Kidney capillary endothelial cell (primary cell): ENCODE measurements at regions not wholly inside any gene's neighbourhood (a gene's known extent, or its start where the extent isn't known, plus 50 kb on each side); places are given as distances from the start of the nearest gene placed in this dataset.

Experiments used
- DNase-seq: peaks from one replicate; pipeline ENCODE4 v3.0.0-alpha.2; 2018; ENCODE audit warnings: low spot score

DNA sequence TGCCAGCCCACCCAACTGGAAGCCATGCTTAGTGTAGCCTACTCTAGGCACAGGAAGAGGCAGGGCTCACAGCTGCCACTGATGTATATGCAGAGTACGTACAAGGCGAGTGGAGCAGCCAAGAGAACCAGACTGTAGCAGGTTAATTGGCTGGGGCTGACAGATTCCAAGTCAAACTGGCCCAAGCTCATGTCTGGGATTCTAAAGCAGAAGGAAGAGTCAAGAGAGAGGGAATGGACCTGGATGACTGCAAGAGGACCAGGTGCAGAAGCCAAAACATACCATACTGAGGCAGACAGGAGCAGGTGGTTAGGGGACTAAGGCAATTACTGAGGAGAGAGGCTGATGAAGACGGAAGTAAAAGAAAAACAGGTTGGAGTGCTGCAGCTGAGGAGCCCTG lies 51.3 kb upstream of the LRRN2 start:
- no peak for DNase-seq

DNA sequence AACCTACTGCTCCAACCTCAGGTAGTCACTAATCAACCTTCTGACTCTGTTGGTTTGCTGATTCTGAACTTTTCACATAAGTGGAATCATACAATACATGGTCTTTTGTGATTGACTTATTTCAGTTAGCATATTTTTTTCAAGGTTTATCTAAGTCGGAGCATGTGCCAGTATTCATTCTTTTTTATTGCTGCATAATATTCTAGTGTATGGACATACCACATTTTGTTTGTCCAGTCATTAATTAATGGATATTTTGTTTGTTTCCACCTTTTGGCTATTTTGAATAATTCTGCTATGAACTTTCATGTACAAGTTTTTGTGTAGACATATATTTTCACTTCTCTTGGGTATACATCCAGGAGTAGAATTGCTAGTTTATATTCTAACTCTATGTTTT lies 53.0 kb upstream of the LRRN2 start:
- no peak for DNase-seq

DNA sequence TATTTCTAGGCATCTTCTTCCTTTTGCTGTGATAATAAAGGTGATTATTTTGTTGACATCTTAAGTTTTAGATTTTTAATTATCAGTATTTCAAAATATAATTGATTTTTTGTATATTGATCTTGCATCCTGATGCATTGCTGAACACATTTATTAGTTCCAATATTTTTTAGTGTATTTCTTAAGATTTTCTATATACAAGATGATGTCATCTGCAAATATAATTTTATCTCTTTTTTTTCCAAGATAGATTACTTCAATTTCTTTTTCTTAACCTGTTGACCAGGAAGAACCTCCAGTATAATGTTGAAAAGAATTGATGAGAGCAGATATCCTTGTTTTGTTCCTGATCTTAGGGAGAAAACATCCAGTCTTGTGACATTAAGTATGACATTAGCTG lies 54.8 kb upstream of the LRRN2 start:
- DNase-seq = no peak

DNA sequence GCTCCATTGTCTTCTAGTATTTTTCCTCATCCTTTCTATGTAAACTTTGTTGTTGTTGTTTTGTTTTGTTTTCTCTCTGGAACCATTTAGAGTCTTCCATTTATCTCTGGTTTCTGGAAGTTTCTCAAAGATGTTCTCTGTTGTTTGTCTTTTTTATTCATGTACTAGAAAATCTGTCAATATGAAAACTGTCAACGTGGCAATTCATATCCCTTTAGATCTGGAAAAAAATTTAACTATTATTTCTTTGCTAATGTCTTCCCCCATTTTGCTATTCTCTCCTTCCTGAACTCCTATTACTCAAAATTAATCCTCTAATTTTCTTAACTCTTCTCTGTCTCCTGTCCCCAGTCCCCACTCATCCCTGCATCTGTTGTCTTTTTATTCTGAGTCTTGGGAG lies 55.9 kb upstream of the LRRN2 start:
- no peak for DNase-seq

DNA sequence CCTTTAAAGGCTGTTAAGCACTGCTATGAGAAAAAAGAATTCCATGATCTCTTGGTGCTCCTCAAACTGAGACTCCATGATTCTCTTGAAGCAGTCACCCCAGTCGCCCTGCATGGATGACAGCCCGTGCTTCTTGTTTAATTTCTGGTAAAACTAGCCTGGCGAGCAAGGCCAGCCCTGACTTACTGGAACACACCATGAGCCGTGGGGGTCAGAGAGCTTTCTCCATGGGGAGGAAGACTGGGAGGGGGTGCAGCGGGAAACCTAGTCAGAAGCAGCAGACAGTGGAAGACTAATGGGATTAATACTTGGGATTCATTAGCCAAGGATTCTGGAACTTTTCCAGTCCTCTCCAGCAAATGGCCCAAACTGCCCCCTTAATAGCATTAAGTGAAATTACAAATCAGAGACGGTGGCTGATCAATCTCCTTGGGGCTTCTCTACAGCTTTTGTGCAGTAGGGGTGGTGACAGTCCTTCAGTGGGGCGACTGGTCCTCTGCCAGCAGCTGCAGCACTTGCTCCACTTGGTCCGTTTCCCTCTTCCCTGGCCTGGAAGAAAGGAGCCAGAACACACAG lies 57.2 kb upstream of the LRRN2 start:
- DNase-seq = no peak

DNA sequence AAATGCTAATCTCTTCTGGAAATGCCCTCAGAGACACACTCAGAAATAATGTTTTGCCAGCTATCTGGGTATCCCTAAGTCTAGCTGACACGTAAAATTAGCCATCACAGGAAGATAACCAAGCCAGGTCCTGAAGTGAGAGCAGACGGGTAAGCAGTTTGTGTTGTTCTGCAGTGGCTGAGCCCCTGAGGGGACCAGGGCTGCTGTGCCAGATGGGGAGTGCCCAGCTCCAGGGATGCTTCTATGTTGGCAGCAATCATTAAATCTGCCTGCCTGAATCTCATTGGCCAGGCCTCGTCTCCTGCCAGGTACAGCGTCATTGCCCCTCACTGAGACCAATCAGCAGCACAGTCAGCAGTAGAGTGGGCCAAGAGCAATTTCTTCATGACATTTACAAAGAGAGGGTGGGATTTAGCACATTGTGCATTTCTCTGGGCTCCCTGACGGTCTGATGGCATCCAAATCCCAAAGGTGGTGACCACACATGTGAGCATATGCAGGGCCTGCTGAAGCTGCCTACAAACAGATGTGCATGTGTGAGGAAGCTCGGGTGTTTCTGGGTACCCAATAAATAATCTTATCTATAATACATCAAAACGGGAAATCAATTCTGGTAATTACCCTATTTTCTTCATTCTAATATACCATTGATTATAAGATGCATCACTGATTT lies 58.7 kb upstream of the LRRN2 start:
- DNase-seq = no peak

DNA sequence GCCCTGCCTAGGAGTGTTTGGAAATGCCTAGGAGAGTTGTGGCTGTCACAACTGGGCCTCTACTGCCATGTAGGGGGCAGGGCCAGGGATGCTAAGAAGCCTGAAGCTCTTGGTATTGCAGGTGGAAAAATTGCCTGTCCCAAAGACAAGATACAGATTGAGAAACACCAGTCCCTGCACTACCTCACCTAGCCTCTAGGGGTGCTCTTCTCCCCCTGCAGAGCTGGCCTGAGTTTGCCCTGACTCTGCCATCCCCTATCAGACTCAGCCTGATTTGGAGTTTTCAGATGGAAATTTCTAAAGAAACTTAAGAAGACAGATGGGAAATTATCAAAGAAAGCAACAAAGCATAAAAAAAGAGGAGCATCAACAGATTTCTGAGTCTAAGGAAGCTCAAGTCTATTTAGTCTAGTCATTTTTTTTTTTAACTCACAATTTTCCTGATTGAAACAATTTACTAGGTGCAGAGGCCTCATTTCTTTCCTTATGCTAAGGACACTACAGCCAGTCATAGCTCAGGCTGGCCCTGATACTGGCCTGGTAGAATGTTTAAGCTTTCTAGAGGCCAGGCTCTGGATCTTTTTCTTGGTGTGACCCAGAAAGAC lies 61.4 kb upstream of the LRRN2 start:
- peak; percentile 30 for DNase-seq

DNA sequence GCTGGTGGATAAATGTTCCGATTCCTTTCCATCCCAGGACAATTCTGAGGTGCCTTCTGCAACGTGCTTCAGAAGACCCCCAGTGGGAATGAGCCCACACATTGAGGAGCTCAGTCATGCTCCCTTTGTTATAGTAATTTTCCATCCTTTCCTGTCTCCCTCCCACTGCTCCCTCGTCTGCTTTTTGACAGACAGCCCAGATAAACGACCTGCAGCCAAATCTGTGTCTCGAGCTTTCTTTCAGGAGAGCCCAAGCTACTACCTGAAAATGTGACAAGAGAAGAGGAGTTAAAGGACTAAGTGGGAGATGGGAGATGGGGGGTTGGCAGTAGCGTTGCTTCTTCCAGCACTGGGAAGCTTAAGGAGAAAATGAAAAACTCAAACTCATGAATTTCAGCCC lies 65.9 kb upstream of the LRRN2 start:
- DNase-seq = no peak

DNA sequence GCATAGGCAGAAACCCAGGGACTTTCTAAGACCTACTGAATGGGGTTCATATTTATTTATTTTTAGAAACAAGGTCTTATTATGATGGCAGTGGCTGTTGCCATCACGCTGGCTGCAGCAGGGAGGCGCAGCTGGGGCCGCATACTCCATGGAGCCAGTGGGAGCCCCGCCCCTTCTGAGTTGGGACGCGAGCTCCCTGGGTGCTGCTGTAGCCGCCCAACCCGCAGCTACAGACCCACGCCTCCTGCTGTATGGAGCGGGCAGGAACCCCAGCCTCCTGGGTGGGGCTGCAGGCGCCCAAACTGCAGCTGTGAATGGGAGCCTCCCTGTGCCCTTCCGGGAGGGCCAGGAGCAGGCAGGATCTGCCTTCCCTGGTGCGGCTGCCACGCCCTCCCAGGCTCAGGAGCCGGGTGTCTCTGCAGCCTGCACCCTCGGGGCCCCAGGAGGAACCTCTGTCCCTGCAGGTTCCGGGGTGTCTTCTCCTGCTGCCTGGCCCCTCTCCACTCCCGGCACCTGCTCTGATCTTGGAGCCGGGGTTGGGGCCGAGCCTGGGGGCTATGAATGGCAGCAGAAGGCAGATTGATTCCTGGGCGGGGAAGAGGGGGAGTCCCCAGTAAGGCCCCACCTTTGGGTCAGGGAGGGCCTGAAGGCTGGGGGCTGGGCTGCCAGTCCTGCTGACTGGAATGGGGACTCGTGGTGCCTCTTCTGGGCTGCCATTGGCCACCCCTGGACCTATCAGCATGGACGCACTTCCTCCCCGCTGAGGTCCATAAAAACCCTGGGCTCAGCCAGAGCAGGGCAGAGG lies 66.5 kb upstream of the LRRN2 start:
- DNase-seq = no peak

DNA sequence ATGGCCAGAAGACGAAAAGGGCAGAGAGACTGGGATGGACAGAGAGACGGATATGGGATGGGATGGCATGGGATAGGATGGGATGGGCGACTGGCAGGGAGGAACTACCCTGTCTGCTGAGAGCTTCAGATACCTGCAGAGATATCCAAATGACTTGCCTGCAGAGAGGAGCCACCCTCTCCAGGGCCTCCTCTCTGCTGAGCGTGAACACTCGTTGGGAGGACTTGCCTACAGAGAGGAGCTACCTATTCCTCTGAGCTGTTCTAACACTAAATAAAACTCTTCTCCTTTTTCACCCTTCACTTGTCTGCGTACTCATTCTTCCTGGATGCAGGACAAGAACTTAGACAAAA lies 67.1 kb upstream of the LRRN2 start:
- DNase-seq = no peak

DNA sequence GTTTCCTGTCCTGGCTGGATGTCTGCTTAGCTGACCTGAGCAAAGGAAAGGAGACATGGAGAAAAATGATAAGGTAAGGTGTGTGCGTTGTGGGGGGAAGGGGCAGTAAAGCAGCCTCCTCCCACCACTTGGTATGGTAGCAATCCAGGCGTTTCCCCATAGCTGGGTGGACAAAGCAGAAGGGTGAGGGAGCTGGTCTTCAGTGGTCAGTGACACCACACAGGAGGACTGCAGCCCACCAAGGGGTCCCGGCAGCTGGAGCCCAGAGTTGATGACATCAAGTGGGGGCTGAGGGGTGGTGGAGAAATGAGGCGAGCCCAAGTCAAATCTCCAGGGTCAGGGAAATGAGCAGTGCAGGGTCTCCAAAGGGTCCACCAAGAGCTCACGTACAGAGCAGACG lies 69.3 kb upstream of the LRRN2 start:
- no peak for DNase-seq

DNA sequence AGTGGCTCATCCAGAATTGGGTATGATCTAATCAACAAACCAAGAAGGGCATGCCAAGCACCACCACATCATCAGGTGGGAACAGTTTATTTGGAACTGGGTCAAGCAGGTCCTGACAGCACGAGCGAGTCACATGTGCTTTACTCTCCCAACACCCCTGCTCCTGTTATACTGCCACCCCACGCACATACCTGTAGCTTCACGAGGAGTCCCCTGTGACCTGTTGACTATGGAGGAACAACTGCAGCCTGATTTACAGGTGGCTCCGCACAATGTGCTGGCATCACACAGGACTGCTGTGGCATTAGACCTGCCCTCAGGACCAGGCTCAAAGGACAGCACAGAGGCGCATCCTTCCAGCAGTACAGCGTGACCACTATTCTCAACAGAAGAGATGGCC lies 70.8 kb upstream of the LRRN2 start:
- DNase-seq = no peak

DNA sequence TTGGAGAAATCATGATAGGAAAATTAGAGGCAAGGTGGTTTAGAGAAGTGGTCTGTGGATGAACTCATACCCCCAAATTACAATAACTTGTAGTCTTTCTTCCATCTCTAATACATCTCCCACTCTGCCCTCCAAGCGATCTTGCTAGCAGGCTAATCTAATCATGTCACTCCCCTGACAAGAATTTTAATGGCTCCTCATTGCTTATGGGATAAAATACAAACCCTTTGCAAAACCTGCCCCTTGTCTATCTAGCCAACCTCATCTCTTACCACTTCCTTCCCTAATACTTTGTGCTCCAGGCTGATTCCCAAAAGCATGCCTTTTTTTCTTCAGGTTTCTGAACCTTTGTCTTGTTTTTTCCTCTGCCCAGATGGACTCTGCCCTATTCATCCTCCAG lies 71.3 kb upstream of the LRRN2 start:
- DNase-seq = no peak

DNA sequence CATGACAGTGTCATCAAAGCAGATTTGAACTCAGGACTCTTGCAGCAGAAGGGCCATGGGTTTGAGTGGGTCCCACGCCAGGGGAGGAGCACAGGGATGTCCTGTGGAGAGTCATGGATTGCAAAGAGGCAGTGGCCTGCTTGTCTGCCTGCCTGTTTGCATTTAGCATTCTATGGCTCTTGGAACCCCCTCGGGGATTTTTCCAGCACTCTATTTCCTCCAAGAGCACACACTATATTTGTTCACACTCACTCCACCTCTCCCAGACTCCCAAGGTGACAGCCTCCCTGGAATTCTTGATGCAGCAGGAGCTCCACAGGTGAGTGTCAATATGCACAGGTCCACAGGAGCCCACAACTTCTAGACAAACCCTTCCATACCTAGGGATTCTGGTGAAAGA lies 73.1 kb upstream of the LRRN2 start:
- DNase-seq = no peak

DNA sequence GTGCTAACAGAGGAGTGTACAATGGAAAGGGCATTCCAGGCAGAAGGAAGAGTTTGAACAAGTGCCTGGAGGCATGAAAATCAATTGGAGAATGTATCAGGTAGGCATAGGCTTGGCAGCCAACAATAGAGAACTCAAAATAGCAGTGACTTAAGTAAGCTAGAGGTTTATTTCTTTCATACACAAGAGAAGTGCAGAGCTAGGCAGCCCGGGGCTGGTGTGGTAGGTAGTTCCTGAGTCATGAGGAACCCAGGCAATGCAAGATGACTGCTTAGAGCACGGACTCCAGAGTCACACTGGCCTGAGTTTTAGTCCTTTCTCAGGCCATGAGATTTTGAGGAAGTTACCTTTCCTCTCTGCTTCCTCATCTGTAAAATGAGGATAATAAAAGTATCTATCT lies 74.8 kb upstream of the LRRN2 start:
- DNase-seq = no peak

DNA sequence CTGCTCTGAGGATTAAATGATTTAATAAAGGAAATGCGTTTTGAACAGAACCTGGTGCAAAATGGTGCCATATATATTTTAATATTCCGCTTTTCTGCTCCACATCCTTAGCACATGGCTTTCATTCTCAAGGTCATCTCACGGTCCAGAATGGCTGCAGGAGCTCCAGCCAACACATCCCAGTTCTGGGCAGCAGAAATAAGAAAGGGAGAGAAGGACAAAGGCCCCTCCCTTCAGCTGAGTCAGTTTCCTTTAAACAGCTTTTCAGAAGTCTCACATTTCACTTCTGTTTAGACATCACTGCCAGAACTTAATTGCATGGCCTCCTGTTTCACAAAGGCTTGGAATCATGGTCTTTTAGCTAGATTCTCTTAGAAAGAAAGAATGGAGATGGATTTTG lies 75.2 kb upstream of the LRRN2 start:
- no peak for DNase-seq

DNA sequence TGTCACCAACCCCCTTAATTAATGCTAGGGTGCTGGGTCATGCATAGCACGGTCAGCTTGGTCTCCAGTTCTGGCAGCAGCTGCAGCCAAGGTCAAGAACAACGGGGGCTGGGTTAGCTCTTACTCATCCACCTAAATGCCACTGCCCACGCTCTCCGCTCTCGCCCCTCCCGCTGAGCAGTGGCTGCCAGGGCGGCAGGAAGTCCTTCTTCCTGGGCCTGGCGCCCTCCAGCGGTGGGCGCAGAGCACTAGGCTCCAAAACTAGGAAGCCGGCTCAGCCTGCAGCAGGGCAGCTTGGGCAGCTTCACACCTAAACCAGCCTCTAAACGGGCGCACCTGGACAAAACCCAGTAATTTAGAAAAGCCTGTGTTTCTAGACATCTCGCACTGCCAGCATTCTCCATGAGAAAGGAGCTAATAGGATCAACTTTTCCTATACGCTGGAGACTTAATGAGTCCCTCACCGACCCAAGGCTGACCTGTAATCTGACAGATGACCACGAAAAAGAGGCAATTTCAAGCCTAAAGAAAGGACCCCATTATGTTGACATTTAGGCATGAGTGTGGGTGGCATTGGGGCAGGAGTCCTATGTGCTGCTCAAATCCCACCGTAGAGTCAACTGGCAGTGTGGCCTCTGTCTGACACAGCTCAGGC lies 78.4 kb upstream of the LRRN2 start:
- peak; percentile 67 for DNase-seq

DNA sequence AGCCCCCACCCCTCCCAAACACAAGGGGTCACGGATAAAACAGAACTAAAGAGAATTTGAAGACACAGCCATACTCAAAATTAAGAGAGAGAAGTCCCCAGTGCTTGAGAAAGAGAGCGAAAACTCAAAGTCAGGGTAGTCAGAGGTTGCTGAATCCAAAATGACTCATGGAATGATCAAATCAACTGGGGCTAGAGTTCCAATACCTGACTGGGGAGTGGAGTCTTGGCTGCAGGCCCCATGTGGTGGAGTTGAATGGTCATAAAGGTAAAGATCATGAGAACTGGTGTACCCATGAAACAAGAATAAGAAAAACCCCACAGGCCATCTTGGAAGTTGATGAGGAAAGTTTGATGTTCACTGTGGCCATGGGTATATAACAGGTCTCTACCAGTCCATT lies 84.5 kb upstream of the LRRN2 start:
- no peak for DNase-seq

DNA sequence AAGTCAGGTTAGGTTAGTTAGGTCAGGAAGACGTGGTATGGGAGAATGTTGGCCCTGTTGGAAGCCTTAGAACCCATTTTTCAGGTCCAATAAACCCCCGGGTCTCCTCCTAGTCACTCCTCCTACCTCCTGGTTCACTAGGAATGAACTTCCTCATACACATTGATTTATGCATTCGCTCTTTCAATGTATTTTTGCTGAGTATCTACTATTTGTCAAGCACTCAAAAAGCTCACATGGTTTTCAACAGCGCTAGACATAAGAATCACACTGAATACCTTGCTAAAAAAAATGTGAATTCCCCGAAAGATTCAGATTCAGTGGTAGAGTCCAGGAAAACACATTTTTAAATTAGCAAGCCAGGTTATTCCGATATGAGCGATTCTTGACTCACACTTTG lies 85.8 kb upstream of the LRRN2 start:
- DNase-seq = no peak

DNA sequence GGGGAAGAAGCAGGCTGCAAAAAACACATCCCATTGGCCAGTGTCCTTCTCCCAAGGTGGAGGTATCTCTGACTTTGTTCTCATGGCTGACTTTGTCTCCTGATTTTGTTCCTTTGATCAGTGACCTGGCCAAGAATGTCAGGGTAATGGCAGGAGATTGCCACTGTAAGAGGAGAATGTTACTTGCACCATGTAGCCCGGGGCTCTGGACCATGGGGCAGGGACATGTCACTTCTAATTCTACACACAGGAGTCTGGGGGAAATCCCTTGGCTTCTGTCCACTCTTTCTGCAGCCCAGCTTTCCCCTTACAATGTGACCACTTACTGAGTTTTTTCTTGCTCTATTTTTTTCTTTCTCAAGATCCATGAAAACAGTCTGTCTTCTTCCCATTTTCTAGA lies 87.7 kb upstream of the LRRN2 start:
- DNase-seq = no peak

DNA sequence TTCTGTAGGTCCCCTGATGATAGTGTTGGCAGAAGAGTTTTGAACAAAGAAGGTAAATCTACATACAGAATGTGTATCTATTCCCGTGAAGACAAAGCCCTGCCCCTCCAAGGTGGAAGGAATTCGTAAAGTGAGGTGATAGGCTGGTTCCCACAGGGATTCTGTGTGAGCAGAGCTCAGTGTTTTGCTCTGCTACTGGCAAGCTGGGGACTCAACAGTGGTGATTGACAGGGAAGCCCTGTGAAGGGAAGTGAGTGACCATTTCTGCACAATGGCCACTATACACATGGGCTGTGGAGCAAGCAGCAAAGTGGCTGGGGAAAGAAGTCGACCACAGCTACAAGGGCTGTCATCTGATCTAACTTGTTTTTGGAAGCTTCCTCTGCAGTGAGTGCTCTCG lies 90.0 kb upstream of the LRRN2 start:
- no peak for DNase-seq

DNA sequence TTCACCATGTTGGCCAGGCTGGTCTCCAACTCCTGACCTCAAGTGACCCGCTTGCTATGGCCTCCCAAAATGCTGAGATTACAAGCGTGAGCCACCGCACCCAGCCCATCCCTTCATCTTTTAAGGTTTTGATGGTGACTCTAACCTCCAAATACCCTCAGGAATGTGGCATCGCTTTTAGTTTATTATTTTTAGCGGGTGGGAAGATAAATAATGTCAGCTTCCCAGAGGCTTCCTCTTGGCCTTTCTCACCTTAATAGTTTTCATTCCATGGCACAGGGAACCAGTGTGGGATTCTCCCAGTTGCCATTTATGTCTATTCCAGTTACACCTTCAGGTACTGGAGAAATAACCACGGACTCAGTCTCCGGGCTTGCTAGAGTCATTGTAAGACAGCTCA lies 92.1 kb upstream of the LRRN2 start:
- DNase-seq = no peak

DNA sequence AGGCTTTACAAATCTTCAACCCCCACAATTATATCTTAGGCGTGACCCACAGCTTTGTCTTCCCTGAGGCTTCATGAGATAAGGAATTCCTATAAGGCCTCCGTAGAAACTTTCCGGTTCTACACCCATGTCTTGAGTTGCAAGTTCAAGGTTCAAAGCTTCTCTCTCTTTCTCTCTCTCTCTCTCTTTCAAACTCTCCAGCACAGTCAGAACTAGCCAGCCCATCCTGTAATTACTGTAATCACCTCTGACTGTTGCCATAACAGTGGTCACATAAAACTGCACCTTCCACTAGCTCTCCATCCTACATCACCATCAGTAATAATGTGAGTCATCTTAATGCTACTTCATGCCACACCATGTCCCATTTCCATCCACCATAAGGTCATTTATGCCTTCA lies 90.0 kb upstream of the NFASC start:
- no peak for DNase-seq
